Endodermal cell (in vitro differentiated cells): ENCODE measurements at regions not wholly inside any gene's neighbourhood (a gene's known extent, or its start where the extent isn't known, plus 50 kb on each side); places are given as distances from the start of the nearest gene placed in this dataset.

ENCODE experiments used
- DNase-seq: peaks from one replicate; pipeline ENCODE4 v3.0.0-alpha.2; 2017
- H3K27ac ChIP-seq: 2 replicates; pipeline ENCODE4 v1.5.1; 2013; ENCODE audit warnings: mild to moderate bottlenecking, low read depth, low read length, moderate library complexity
- H3K27me3 ChIP-seq: 2 replicates; pipeline ENCODE4 v1.6.1; 2013; ENCODE audit warnings: mild to moderate bottlenecking, low read length, moderate library complexity; ENCODE audit not compliant: insufficient read depth, control insufficient read depth, poor library complexity, severe bottlenecking
- H3K36me3 ChIP-seq: 2 replicates; pipeline ENCODE4 v1.7.0; 2013; ENCODE audit warnings: mild to moderate bottlenecking, low read length, moderate library complexity; ENCODE audit not compliant: control insufficient read depth, insufficient read depth
- H3K4me1 ChIP-seq: one replicate; pipeline ENCODE4 v1.7.0; 2013; ENCODE audit warnings: low read length; ENCODE audit not compliant: control insufficient read depth, insufficient read depth
- H3K4me3 ChIP-seq: 2 replicates; pipeline ENCODE4 v1.5.1; 2013; ENCODE audit warnings: mild to moderate bottlenecking, low read length, moderate library complexity
- H3K9ac ChIP-seq: 2 replicates; pipeline ENCODE4 v1.6.1; 2013; ENCODE audit warnings: mild to moderate bottlenecking, low read length, moderate library complexity; ENCODE audit not compliant: poor library complexity, severe bottlenecking; ENCODE audit errors: extremely low read depth
- H3K9me3 ChIP-seq: 2 replicates; pipeline ENCODE4 v1.6.1; 2013; ENCODE audit warnings: mild to moderate bottlenecking, low read length, moderate library complexity; ENCODE audit not compliant: control insufficient read depth
- H3K27ac Mint-ChIP-seq: 2 replicates; pipeline ENCODE4 v1.8.0; 2020; ENCODE audit warnings: mixed read lengths
- H3K27me3 Mint-ChIP-seq: 2 replicates; pipeline ENCODE4 v1.8.0; 2021; ENCODE audit warnings: mild to moderate bottlenecking, mixed read lengths; ENCODE audit not compliant: insufficient read depth
- H3K36me3 Mint-ChIP-seq: 2 replicates; pipeline ENCODE4 v1.8.0; 2020; ENCODE audit warnings: low read depth, mixed read lengths
- H3K4me1 Mint-ChIP-seq: 2 replicates; pipeline ENCODE4 v1.8.0; 2020; ENCODE audit warnings: mixed read lengths
- H3K4me3 Mint-ChIP-seq: 2 replicates; pipeline ENCODE4 v1.8.0; 2020; ENCODE audit warnings: mild to moderate bottlenecking, moderate library complexity, mixed read lengths
- H3K9me3 Mint-ChIP-seq: 2 replicates; pipeline ENCODE4 v1.8.0; 2020; ENCODE audit warnings: mild to moderate bottlenecking, mixed read lengths
- WGBS, 2 experiments: methylation state at CpG; one replicate each; pipeline versions ENCODE4 v1.1.5 to v1.1.7; 2013; ENCODE audit warnings: missing lambda C conversion rate in 2 of 2, mixed read lengths in 1 of 2; ENCODE audit not compliant: insufficient coverage in 1 of 2, insufficient read length in 1 of 2; 5-methylcytosine and 5-hydroxymethylcytosine counted together
- TF ChIP-seq, protein P1 (sequence below): fragments of 200-600 bp; sonication (generic); conservative IDR thresholded peaks from 2 replicates; pipeline ENCODE4 v1.5.0; 2021; ENCODE audit warnings: antibody characterized with exemption, mild to moderate bottlenecking

DNA sequence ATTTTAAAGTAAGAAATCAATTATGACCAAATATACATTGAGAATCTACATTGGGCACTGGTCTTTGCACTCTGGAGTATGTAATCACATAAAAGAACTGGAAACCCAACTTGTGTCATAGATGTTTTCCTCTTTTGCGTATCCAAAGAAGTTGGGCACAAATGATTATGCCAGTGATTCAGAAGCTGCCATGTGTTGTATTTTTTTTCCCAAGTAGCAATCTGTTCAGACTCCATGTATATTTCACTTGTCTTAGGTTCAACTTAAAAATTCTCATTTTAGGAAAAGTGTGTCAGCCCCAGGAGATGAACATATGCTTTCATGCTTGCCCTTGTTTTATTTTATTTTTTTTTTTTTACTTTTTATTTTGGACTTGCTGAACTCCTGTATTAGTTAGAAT lies 441.5 kb downstream of the PDZRN4 start:
- Histone ChIP-seq H3K9me3 (peaks cover 11% of the 10 kb centered on the region), H3K36me3 (no peaks in the 10 kb centered on the region), H3K4me1 (peaks cover 3% of the 10 kb centered on the region), H3K4me3 (no peak overlapping the region), H3K27ac (no peak overlapping the region), H3K27me3 (no peaks in the 10 kb centered on the region), H3K9ac (no peak overlapping the region)
- DNase-seq, result no peak
- Mint-ChIP-seq H3K27ac (no peak overlapping the region), H3K9me3 (peaks cover 32% of the 10 kb centered on the region), H3K4me3 (no peak overlapping the region), H3K4me1 (peaks cover 3% of the 10 kb centered on the region), H3K36me3 (peaks cover 3% of the 10 kb centered on the region), H3K27me3 (peaks cover 1% of the 10 kb centered on the region)
- TF ChIP-seq, protein P1, sequence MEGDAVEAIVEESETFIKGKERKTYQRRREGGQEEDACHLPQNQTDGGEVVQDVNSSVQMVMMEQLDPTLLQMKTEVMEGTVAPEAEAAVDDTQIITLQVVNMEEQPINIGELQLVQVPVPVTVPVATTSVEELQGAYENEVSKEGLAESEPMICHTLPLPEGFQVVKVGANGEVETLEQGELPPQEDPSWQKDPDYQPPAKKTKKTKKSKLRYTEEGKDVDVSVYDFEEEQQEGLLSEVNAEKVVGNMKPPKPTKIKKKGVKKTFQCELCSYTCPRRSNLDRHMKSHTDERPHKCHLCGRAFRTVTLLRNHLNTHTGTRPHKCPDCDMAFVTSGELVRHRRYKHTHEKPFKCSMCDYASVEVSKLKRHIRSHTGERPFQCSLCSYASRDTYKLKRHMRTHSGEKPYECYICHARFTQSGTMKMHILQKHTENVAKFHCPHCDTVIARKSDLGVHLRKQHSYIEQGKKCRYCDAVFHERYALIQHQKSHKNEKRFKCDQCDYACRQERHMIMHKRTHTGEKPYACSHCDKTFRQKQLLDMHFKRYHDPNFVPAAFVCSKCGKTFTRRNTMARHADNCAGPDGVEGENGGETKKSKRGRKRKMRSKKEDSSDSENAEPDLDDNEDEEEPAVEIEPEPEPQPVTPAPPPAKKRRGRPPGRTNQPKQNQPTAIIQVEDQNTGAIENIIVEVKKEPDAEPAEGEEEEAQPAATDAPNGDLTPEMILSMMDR, result no peak
- 100% methylated on average over 1 of the region's 1 CpG for WGBS, 2 experiments

DNA sequence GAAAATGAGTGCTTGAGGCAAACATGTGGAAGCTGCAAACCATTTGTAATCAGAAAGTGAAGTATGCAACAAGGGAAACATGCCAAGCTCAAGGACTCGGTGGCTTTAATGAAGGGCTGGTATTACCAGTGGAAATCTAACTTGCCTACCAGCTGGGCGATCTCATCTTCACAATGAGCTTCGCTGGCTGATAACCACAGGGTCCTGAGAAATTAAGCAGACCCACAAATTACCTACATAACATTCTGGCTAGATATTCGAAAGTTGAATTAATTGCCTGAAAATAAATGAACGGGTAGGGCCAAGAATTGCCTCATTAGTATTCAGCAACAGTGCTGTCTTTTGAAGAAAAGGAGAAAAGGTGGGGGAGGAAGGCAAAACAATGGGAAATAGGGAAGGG lies 439.4 kb downstream of the PDZRN4 start:
- Histone ChIP-seq H3K9me3 (peaks cover 3% of the 10 kb centered on the region), H3K9ac (no peak overlapping the region), H3K4me1 (peaks cover 3% of the 10 kb centered on the region), H3K27ac (no peak overlapping the region), H3K27me3 (no peaks in the 10 kb centered on the region), H3K36me3 (no peaks in the 10 kb centered on the region), H3K4me3 (no peak overlapping the region)
- Mint-ChIP-seq H3K9me3 (peaks cover 27% of the 10 kb centered on the region), H3K4me3 (no peak overlapping the region), H3K27me3 (peaks cover 1% of the 10 kb centered on the region), H3K4me1 (peaks cover 6% of the 10 kb centered on the region), H3K27ac (no peak overlapping the region), H3K36me3 (peaks cover 3% of the 10 kb centered on the region)
- TF ChIP-seq, protein P1, result no peak
- WGBS, 2 experiments, result 92 to 97% methylated on average over 4 to 5 of the region's 5 CpGs
- DNase-seq, result no peak

DNA sequence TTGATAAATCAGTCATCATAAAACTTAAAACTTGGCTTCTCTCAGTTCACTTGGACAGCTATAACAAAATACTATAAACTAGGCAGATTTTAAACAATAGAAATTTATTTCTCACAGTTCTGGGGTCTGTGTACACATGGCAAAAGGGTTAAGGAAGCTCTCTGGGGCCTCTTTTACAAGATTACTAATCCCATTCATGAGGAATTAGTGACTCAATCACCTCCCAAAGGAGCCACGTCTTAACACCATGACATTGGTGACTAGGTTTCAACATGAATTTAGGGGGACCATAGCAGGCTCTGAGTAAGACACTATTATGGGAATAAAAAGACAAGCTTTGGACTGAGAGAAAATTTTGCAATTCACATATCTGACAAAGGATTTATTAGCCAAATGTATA lies 436.5 kb downstream of the PDZRN4 start:
- 8% methylated on average over 1 of the region's 1 CpG; no CpG with 5 or more reads in 1 of the 2 experiments for WGBS, 2 experiments
- peak overlapping the region; percentile 12 for H3K27ac Mint-ChIP-seq
- H3K9me3 Mint-ChIP-seq, result peaks cover 17% of the 10 kb centered on the region
- Histone ChIP-seq H3K4me1 (peaks cover 3% of the 10 kb centered on the region), H3K4me3 (no peak overlapping the region), H3K9ac (no peak overlapping the region), H3K36me3 (no peaks in the 10 kb centered on the region), H3K27me3 (no peaks in the 10 kb centered on the region), H3K27ac (no peak overlapping the region), H3K9me3 (no peaks in the 10 kb centered on the region)
- H3K27me3 Mint-ChIP-seq, result peaks cover 1% of the 10 kb centered on the region
- H3K36me3 Mint-ChIP-seq, result peaks cover 3% of the 10 kb centered on the region
- no peak for DNase-seq
- H3K4me3 Mint-ChIP-seq, result no peak overlapping the region
- TF ChIP-seq, protein P1, result no peak
- H3K4me1 Mint-ChIP-seq, result peaks cover 21% of the 10 kb centered on the region
